SU-DHL-6 (cell line): ENCODE measurements at regions not wholly inside any gene's neighbourhood (a gene's known extent, or its start where the extent isn't known, plus 50 kb on each side); places are given as distances from the start of the nearest gene placed in this dataset.

Experiments
- CTCF ChIP-seq: fragments of 200-600 bp; sonication (generic); IDR thresholded peaks from one replicate; pipeline ENCODE4 v1.5.1; 2017; ENCODE audit warnings: antibody characterized with exemption, mild to moderate bottlenecking, low read length, moderate library complexity; ENCODE audit not compliant: insufficient read depth, poor library complexity, severe bottlenecking
- EZH2phosphoT487 ChIP-seq: fragments of 200-600 bp; sonication (generic), shearing (Covaris generic); conservative IDR thresholded peaks from 2 replicates; pipeline ENCODE4 v1.6.1; 2018; ENCODE audit warnings: mild to moderate bottlenecking, antibody characterized with exemption, low read length, moderate library complexity, mixed read lengths

GRCh38 chr4:98203332-98204235 lies 57.6 kb upstream of the RAP1GDS1 start:
- TF ChIP-seq CTCF = no peak
- TF ChIP-seq EZH2phosphoT487 = no peak
